BE2C (cell line): ENCODE measurements at regions not wholly inside any gene's neighbourhood (a gene's known extent, or its start where the extent isn't known, plus 50 kb on each side); places are given as distances from the start of the nearest gene placed in this dataset.

Experiments
- DNase-seq: peaks from one replicate; pipeline ENCODE4 v3.0.0-alpha.2; 2020
- H3K27me3 ChIP-seq: fragments of 250-450 bp; sonication (Bioruptor Pico); 2 replicates; pipeline ENCODE4 v1.5.1; 2020; ENCODE audit warnings: mild to moderate bottlenecking
- H3K36me3 ChIP-seq: fragments of 250-450 bp; sonication (Bioruptor Pico); 2 replicates; pipeline ENCODE4 v1.5.1; 2020; ENCODE audit warnings: mild to moderate bottlenecking
- H3K4me1 ChIP-seq: fragments of 250-450 bp; sonication (Bioruptor Pico); 2 replicates; pipeline ENCODE4 v1.5.1; 2020
- H3K4me3 ChIP-seq: 2 replicates; pipeline ENCODE4 v1.5.1; 2011; ENCODE audit warnings: low read depth, low read length
- H3K9me3 ChIP-seq: fragments of 250-450 bp; sonication (Bioruptor Pico); 2 replicates; pipeline ENCODE4 v1.5.1; 2020
- TF ChIP-seq, protein P1 (sequence below): IDR thresholded peaks from 2 replicates; pipeline ENCODE4 v1.5.1; 2012; ENCODE audit warnings: mild to moderate bottlenecking, low read depth, low read length

DNA sequence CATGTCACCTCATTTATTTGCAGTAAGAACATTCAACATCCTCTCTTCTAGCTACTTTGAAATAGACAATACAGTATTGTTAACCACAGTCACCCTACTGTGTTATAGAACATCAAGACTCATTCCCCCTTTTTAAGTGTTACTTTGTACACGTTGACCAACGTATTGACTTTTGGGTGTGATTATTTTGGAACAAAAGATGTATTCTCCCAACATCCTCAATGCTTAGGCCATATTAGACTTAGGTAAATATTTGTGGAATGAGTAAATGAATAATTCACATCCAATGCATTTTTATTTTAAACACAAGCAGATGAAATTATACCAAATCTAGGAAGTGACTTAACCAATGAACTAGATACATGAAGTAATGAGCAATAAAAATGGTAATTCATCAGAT, 296.6 kb downstream of the CHRM3 start:
- Histone ChIP-seq H3K36me3 (no peaks in the 10 kb centered on the region), H3K27me3 (no peaks in the 10 kb centered on the region), H3K4me1 (no peaks in the 10 kb centered on the region; the same call in 1 of the 2 replicates), H3K9me3 (no peaks in the 10 kb centered on the region), H3K4me3 (no peak overlapping the region)
- TF ChIP-seq, protein P1, sequence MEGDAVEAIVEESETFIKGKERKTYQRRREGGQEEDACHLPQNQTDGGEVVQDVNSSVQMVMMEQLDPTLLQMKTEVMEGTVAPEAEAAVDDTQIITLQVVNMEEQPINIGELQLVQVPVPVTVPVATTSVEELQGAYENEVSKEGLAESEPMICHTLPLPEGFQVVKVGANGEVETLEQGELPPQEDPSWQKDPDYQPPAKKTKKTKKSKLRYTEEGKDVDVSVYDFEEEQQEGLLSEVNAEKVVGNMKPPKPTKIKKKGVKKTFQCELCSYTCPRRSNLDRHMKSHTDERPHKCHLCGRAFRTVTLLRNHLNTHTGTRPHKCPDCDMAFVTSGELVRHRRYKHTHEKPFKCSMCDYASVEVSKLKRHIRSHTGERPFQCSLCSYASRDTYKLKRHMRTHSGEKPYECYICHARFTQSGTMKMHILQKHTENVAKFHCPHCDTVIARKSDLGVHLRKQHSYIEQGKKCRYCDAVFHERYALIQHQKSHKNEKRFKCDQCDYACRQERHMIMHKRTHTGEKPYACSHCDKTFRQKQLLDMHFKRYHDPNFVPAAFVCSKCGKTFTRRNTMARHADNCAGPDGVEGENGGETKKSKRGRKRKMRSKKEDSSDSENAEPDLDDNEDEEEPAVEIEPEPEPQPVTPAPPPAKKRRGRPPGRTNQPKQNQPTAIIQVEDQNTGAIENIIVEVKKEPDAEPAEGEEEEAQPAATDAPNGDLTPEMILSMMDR: no peak
- no peak for DNase-seq

DNA sequence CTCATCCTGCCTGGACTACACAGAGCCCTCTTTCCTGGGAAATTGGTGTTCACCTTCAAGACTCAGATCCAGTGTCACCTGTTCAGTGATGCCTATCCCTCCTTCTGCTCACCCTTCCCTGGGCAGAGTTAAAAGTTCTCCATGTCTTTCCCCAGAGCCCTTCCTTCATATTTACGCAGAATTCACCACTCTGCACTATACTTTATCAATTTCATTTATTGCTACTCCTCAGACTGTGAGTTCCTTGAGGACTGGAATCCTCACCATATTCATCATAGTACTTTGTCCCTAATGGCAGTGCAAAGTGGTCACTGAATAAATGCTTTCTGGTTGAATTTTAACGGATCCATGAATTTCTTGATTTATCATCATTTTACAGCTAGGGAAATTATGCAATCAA, 300.0 kb downstream of the CHRM3 start:
- Histone ChIP-seq H3K9me3 (no peaks in the 10 kb centered on the region), H3K27me3 (no peaks in the 10 kb centered on the region), H3K4me3 (no peak overlapping the region), H3K4me1 (no peaks in the 10 kb centered on the region; the same call in 1 of the 2 replicates), H3K36me3 (no peaks in the 10 kb centered on the region)
- TF ChIP-seq, protein P1: no peak
- no peak for DNase-seq

DNA sequence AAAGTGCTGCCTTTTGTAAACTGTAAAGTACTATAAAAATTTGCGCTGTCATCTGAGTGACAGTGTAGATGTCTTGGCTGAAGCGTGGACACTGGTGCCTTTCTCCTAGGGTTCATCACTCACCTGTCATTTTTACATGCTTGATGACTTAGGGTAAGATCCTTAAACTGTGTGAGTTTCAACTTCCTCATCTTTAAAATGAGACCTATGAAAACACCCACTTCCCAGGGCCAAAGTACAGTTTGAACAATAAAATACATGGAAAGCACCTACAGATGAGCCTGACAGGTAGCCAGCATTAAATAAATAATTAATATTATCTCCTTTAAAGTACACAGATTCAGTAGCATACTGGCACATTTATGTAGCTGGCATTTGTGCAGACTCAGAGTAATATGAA, 309.9 kb downstream of the CHRM3 start:
- Histone ChIP-seq H3K4me3 (no peak overlapping the region), H3K9me3 (no peaks in the 10 kb centered on the region), H3K36me3 (no peaks in the 10 kb centered on the region), H3K27me3 (no peaks in the 10 kb centered on the region), H3K4me1 (no peaks in the 10 kb centered on the region)
- DNase-seq: no peak
- TF ChIP-seq, protein P1: no peak

DNA sequence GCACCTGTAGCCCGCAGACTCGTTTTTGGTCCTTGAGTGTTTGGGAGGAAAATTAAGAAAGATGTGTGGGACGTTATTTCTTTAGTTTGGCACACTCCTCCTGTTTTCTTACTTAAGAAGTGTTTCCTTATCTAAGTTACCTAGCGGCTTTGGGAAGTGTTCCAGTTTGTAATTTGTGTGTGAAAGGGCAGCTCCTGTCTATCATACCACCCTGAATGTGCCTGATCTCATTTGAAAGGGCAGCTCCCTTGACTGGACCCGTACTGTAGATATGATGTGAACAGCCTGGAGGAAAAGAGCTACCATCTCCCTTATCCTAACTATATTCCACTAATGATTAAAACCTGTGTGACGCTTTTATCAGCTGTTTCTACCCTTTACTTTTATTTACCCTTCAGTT, 314.3 kb downstream of the CHRM3 start:
- no peaks in the 10 kb centered on the region for H3K36me3 ChIP-seq
- H3K4me1 ChIP-seq: no peaks in the 10 kb centered on the region

DNA sequence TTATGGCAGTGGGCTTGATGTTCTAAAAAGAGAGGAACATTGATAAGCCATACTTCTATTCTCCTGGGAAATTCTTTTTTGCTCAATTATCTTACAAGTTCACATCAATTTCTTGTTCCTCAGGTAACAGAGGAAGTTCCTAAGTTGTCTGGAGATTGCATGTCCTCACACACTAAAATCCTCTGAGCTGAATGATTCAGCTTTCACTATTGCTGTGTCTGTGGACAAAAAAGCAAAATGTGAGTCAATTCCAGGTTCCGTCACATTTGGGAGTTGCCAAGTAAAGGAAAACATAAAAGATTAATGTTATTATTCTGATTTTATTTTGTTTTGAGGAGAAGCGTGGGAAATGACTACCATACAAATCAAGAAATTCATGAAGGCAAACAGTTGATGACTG, 316.7 kb downstream of the CHRM3 start:
- no peaks in the 10 kb centered on the region for H3K36me3 ChIP-seq
- H3K4me1 ChIP-seq: no peaks in the 10 kb centered on the region
- TF ChIP-seq, protein P1: no peak
- DNase-seq: no peak
- H3K27me3 ChIP-seq: no peaks in the 10 kb centered on the region
- no peaks in the 10 kb centered on the region for H3K9me3 ChIP-seq
- H3K4me3 ChIP-seq: no peak overlapping the region

More for the DNA sequence above, 314.3 kb downstream of the CHRM3 start:
- no peaks in the 10 kb centered on the region for H3K9me3 ChIP-seq
- TF ChIP-seq, protein P1: no peak
- no peak for DNase-seq
- no peak overlapping the region for H3K4me3 ChIP-seq
- H3K27me3 ChIP-seq: no peaks in the 10 kb centered on the region

DNA sequence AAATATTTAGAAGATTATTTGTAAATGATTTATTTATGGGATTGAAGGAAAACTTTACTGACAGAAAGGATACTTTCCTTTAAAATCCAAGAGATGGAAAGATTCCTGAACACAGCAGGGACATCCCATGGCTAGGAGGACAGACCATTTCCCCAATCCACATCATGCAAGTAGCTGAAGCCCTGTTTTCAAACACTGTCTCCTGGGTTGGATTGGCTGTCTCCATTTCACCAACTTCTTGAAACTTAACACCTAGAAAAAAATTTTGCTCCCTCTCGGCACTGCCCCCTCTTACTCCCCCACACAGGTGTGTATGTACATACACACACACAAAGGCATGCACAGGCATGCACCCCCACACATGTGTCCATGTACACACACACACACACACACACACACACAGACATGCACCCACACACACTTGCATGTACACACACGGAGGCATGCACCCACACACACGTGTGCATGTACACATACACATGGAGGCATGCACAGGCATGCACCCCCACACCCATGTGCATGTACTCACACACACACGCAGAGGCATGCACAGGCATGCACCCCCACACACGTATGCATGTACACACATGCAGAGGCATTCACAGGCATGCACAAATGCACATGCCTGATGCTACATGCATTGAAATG, 320.0 kb downstream of the CHRM3 start:
- Histone ChIP-seq H3K9me3 (no peaks in the 10 kb centered on the region), H3K4me3 (no peak overlapping the region), H3K36me3 (no peaks in the 10 kb centered on the region), H3K4me1 (no peaks in the 10 kb centered on the region), H3K27me3 (no peaks in the 10 kb centered on the region)
- TF ChIP-seq, protein P1: no peak
- no peak for DNase-seq
